OCI-LY1 (cell line): ENCODE measurements at regions not wholly inside any gene's neighbourhood (a gene's known extent, or its start where the extent isn't known, plus 50 kb on each side); places are given as distances from the start of the nearest gene placed in this dataset.

Experiments used
- H2AFZ ChIP-seq: fragments of 200-600 bp; sonication (generic), shearing (Covaris generic); 2 replicates; pipeline ENCODE4 v1.6.0; 2014; ENCODE audit warnings: antibody characterized with exemption, mild to moderate bottlenecking, low read length
- H3F3A ChIP-seq: fragments of 200-600 bp; sonication (generic), shearing (Covaris generic); 2 replicates; pipeline ENCODE4 v1.6.0; 2014; ENCODE audit warnings: mild to moderate bottlenecking, antibody characterized with exemption, low read length, moderate library complexity; ENCODE audit not compliant: insufficient read depth
- H3K27ac ChIP-seq: fragments of 200-600 bp; sonication (generic); 2 replicates; pipeline ENCODE4 v1.5.1; 2014; ENCODE audit warnings: low read length, mixed run types, mild to moderate bottlenecking, low read depth; ENCODE audit not compliant: poor library complexity, severe bottlenecking
- H3K27me3 ChIP-seq: fragments of 200-600 bp; sonication (generic); 2 replicates; pipeline ENCODE4 v1.6.0; 2014; ENCODE audit warnings: antibody characterized with exemption, mild to moderate bottlenecking, low read length, moderate library complexity; ENCODE audit not compliant: insufficient read depth
- H3K36me3 ChIP-seq: fragments of 200-600 bp; sonication (generic); 2 replicates; pipeline ENCODE4 v1.6.1; 2014; ENCODE audit warnings: mild to moderate bottlenecking, antibody characterized with exemption, low read length, moderate library complexity, mixed read lengths; ENCODE audit not compliant: insufficient read depth
- H3K4me1 ChIP-seq: fragments of 200-600 bp; sonication (generic); 2 replicates; pipeline ENCODE4 v1.5.1; 2014; ENCODE audit warnings: mild to moderate bottlenecking, low read length, moderate library complexity; ENCODE audit not compliant: insufficient read depth, severe bottlenecking
- H3K4me2 ChIP-seq: fragments of 200-600 bp; sonication (generic), shearing (Covaris generic); 2 replicates; pipeline ENCODE4 v1.6.1; 2014; ENCODE audit warnings: low read length
- H3K4me3 ChIP-seq: fragments of 200-600 bp; sonication (generic); 2 replicates; pipeline ENCODE4 v1.5.1; 2014; ENCODE audit warnings: low read length, low read depth, mild to moderate bottlenecking, mixed read lengths; ENCODE audit not compliant: poor library complexity, severe bottlenecking
- H3K79me2 ChIP-seq: fragments of 200-600 bp; shearing (Covaris generic); 2 replicates; pipeline ENCODE4 v1.6.1; 2016; ENCODE audit warnings: mixed run types, low read length, mixed read lengths; ENCODE audit not compliant: insufficient read depth
- H3K9ac ChIP-seq: fragments of 200-600 bp; sonication (generic), shearing (Covaris generic); 2 replicates; pipeline ENCODE4 v1.6.1; 2014; ENCODE audit warnings: mild to moderate bottlenecking, low read length, mixed read lengths
- H3K9me2 ChIP-seq: fragments of 200-600 bp; sonication (generic), shearing (Covaris generic); 2 replicates; pipeline ENCODE4 v1.6.1; 2014; ENCODE audit warnings: low read depth, mild to moderate bottlenecking, low read length, mixed read lengths
- H3K9me3 ChIP-seq: fragments of 200-600 bp; shearing (Covaris generic); 2 replicates; pipeline ENCODE4 v1.6.1; 2014; ENCODE audit warnings: low read length, mixed read lengths
- H4K20me1 ChIP-seq: fragments of 200-600 bp; sonication (generic), shearing (Covaris generic); 2 replicates; pipeline ENCODE4 v1.6.0; 2016; ENCODE audit warnings: mild to moderate bottlenecking, low read length; ENCODE audit not compliant: insufficient read depth
- CTCF ChIP-seq: fragments of 200-600 bp; sonication (generic), shearing (Covaris generic); IDR thresholded peaks from 2 replicates; pipeline ENCODE4 v1.5.1; 2017; ENCODE audit warnings: mild to moderate bottlenecking, antibody characterized with exemption, low read length, moderate library complexity, mixed read lengths
- EZH2 ChIP-seq: fragments of 200-600 bp; sonication (generic), shearing (Covaris generic); IDR thresholded peaks from 2 replicates; pipeline ENCODE4 v1.8.0; 2017; ENCODE audit warnings: borderline replicate concordance, mixed run types, mild to moderate bottlenecking, antibody characterized with exemption, low read length, moderate library complexity, mixed read lengths

DNA sequence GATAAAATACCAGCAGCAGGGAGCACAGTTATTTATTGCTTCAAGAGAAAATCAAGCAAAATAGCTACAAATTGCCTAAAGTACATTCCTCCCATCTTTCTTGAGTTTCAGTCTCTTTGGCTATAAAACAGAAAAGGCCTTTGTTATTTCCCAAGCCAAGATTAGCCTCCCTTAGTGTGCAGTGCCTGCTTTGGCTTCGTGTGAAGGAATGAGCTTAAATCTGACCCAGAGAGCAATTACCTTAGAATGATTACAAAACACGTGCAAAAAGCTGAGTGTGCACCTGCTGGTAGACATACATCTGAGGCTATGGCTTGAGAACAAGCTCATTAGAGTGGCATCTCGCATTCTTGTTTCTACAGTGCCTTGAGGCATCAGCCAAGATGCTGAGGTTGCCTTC, 250.8 kb downstream of the C4orf33 start:
- Histone ChIP-seq H3K27me3 (no peaks in the 10 kb centered on the region), H2AFZ (no peak overlapping the region), H3K4me3 (no peak overlapping the region), H3K4me1 (no peaks in the 10 kb centered on the region), H3K27ac (no peak overlapping the region), H3F3A (no peaks in the 10 kb centered on the region), H3K9ac (no peak overlapping the region), H3K79me2 (no peaks in the 10 kb centered on the region), H3K4me2 (no peak overlapping the region), H3K9me2 (no peaks in the 10 kb centered on the region), H3K9me3 (no peaks in the 10 kb centered on the region), H4K20me1 (no peaks in the 10 kb centered on the region), H3K36me3 (no peaks in the 10 kb centered on the region)
- TF ChIP-seq EZH2 (no peak), CTCF (no peak)

DNA sequence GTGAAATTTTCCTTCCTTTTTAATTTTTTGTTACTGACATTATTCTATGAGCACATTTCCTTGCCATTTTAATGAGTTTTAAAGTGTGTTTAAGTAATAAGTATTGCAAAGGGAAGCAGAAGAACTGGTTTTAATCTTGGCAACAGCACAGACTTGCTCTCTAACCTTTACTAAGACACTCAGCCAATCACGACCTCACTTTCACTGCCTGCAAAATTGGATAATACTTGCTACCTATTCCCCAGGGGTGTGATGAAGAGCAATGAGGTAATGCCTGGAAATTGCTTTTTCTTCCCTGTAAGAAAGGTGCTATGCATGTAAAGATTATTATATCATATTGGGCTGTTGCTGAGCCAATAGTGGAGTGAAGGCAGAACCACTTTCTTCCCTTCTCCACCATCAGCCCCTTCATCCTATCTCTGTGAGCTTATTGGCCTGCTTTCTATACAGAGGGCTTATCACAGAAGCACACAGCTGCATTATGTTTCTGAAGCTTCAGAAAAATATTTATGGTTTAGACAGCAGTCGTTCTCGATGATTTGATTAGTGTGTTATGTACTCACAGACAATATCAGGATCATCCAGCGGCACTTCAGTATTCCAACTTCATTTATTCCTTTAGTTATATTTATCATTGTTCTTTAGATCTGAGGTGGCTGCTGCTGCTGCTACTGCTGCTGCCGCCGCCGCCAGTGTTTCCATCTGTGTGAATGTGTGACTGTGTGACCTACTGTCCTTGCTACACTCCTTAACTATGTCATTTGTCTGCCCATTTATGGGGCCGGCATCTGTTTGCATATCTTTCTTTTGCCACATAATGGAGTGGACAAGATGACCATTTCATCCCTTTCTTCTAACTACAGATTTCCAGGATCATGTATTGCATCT, 255.1 kb downstream of the C4orf33 start:
- Histone ChIP-seq H3K4me1 (no peaks in the 10 kb centered on the region), H3K4me3 (no peak overlapping the region), H3K4me2 (no peak overlapping the region), H3K9ac (no peak overlapping the region), H2AFZ (no peak overlapping the region), H3K36me3 (no peaks in the 10 kb centered on the region), H3K27me3 (no peaks in the 10 kb centered on the region), H3K27ac (no peak overlapping the region), H3K9me3 (no peaks in the 10 kb centered on the region), H4K20me1 (no peaks in the 10 kb centered on the region), H3K9me2 (no peaks in the 10 kb centered on the region), H3F3A (no peaks in the 10 kb centered on the region), H3K79me2 (no peaks in the 10 kb centered on the region)
- TF ChIP-seq CTCF (no peak), EZH2 (no peak)

DNA sequence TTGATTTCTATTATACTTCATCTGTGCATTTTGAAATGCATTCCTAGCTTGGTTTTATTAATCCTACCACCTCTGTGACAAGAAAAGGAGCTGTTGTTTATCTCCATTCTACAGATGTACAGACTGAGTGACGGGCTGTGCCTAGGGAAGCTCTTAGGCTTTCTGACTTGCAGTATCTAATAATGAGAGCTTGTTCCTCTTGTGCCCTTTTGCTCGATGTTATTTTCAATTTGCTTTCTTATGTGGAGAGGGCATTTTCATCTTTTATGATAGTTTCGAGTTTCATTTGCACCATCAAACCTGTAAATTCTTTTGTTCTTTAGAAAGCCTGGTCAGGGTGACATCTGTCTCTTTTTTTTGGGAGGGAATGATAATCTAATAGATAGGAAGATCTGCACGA, 256.5 kb downstream of the C4orf33 start:
- TF ChIP-seq EZH2 (no peak), CTCF (no peak)
- Histone ChIP-seq H3K9me3 (no peaks in the 10 kb centered on the region), H2AFZ (no peak overlapping the region), H3F3A (no peaks in the 10 kb centered on the region), H3K9me2 (no peaks in the 10 kb centered on the region), H4K20me1 (no peaks in the 10 kb centered on the region), H3K79me2 (no peaks in the 10 kb centered on the region), H3K36me3 (no peaks in the 10 kb centered on the region), H3K27ac (no peak overlapping the region), H3K27me3 (no peaks in the 10 kb centered on the region), H3K4me2 (no peak overlapping the region), H3K9ac (no peak overlapping the region), H3K4me3 (no peak overlapping the region), H3K4me1 (no peaks in the 10 kb centered on the region)
